ENCODE measurements at regions not wholly inside any gene's neighbourhood (a gene's known extent, or its start where the extent isn't known, plus 50 kb on each side); places are given as distances from the start of the nearest gene placed in this dataset.

DNA sequence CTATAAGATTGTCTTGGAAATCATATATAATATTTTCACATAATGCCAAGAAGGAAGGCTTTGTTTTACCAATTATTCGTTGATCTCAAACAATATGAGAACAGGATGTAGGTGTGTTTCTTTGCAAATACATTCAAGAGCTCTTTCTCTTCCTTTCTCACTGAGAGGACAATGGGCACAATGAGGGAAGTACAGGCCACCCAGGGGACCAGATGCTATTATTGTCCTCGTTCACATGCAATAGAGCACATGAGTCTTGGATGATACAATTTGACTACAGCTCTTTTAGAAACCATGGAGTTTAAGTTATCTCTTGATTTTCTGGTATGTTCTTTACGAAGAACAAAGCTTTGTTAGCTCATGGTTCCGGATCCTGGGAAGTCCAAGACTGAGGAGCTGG is 323.7 kb upstream of the KLF6 start:
- TF ChIP-seq, protein P1, sequence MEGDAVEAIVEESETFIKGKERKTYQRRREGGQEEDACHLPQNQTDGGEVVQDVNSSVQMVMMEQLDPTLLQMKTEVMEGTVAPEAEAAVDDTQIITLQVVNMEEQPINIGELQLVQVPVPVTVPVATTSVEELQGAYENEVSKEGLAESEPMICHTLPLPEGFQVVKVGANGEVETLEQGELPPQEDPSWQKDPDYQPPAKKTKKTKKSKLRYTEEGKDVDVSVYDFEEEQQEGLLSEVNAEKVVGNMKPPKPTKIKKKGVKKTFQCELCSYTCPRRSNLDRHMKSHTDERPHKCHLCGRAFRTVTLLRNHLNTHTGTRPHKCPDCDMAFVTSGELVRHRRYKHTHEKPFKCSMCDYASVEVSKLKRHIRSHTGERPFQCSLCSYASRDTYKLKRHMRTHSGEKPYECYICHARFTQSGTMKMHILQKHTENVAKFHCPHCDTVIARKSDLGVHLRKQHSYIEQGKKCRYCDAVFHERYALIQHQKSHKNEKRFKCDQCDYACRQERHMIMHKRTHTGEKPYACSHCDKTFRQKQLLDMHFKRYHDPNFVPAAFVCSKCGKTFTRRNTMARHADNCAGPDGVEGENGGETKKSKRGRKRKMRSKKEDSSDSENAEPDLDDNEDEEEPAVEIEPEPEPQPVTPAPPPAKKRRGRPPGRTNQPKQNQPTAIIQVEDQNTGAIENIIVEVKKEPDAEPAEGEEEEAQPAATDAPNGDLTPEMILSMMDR (IDR thresholded peaks at IDR 0.05; ENCODE audit: poor library complexity), result no peak
- TF ChIP-seq EZH2 (IDR thresholded peaks at IDR 0.05; ENCODE audit: borderline replicate concordance) (no peak), EZH2phosphoT487 (IDR thresholded peaks at IDR 0.05; ENCODE audit: low read depth, severe bottlenecking, unreplicated experiment) (no peak)
